D721Med (cell line): ENCODE measurements at regions not wholly inside any gene's neighbourhood (a gene's known extent, or its start where the extent isn't known, plus 50 kb on each side); places are given as distances from the start of the nearest gene placed in this dataset.
A peak's percentile ranks its signal among the peaks of the same experiment; 100 is the strongest.

ENCODE experiments used
- DNase-seq: peaks from one replicate; pipeline ENCODE4 v3.0.0; 2011; ENCODE audit warnings: low spot score; ENCODE audit not compliant: insufficient read length
- FAIRE-seq: peaks from 2 replicates; lab custom pipeline; 2011; peaks lifted over from hg19 to GRCh38; lab: Jason Lieb, UNC
- CTCF ChIP-seq: IDR thresholded peaks from 2 replicates; pipeline ENCODE4 v1.5.1; 2012; ENCODE audit warnings: mild to moderate bottlenecking, control low read depth; ENCODE audit not compliant: insufficient read depth; ENCODE audit errors: missing control alignments

DNA sequence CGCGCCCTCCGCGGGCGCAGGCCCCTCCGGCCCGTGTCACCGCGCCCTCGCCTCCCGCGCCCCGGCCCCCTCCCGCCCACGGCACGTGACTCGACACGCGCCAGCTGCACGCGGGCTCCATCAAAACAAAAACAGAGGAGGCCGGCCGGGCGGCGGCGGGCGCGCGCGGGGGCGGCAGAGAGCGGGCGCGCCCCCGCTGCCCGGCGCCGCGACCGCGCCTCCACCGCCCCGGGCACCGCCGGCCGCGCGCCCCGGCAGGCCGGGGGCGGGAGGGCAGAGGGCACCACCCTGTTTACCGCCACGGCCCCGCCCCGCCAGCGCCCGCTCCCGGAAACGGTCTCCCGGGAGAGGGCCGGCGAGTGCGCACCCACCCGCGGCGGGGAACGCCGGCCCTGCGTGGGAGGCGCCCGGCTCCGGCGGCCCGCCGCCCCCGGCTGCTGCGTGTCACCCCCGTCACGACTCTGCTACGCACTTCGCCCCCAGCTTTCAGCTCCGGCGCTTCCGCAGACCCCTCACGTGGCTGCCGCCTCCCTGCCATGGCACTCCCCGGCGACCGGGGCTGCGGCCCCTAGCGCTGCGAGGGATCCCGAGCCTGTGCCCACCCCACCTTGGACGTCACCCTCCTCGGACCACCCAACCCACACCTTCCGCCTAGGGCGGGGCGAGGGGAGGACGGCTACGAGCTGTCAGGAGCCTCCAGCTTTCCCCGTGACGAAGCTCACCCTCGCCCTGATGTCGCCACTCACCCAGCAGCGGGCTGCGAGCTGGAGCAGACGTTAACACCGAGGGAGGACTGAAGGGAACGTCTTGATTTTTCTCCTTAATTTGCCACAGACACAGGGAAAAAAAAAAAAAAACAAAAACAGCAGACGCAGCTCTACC is 221.6 kb upstream of the MKLN1 start:
- DNase-seq (peak; percentile 49), FAIRE-seq (no peak)
- TF ChIP-seq CTCF, result no peak

- DNase-seq, result no peak
- no peak for FAIRE-seq
- no peak for TF ChIP-seq CTCF
These were observed 220.9 kb upstream of the MKLN1 start for GRCh38 chr7:131106681-131107336.

DNA sequence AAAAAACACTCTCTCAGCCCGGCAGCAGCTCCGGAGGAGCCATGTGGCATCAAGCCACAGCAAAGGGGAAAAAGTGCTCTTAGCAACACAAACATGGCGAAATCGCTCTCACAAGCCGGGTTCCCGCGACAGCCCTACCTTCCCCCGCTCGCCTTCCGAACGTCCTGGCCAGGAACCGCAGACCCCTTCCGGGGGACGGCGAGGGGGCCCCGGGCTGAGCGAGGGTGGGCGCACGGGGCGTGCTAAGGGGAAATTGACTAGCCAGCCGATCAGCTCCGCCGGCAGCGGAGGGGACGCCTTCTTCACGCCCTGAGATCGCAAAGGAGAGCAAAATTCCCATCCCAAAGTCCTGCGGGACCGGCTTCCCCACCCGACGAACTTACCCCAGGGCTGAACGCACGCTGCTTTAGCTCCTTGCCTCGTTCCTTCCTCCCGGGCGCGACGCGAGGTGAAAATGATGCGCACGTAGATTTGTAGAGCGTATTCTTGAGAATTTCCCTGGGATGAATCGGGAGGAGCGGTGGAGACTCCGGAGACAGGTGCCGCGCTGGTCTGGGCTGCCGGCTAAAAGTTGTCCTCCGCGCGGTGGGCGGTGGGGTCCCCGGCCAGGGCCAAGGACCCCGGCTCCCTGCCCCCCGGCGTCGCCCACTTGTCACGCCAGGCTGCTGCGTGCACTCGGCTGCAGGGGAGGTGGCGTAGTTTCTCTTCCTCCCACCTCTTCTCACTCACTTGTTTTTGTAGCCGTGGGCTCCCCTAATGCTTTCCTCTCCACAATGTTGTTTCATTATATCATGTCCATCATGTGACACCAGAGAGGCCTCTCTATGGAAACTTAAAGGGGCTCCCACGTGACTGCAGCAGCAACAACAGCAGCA is 220.1 kb upstream of the MKLN1 start:
- TF ChIP-seq CTCF, result no peak
- DNase-seq (peak; percentile 44), FAIRE-seq (no peak)

GRCh38 chr7:131108212-131108940 is 219.3 kb upstream of the MKLN1 start:
- no peak for TF ChIP-seq CTCF
- DNase-seq (no peak), FAIRE-seq (no peak)

DNA sequence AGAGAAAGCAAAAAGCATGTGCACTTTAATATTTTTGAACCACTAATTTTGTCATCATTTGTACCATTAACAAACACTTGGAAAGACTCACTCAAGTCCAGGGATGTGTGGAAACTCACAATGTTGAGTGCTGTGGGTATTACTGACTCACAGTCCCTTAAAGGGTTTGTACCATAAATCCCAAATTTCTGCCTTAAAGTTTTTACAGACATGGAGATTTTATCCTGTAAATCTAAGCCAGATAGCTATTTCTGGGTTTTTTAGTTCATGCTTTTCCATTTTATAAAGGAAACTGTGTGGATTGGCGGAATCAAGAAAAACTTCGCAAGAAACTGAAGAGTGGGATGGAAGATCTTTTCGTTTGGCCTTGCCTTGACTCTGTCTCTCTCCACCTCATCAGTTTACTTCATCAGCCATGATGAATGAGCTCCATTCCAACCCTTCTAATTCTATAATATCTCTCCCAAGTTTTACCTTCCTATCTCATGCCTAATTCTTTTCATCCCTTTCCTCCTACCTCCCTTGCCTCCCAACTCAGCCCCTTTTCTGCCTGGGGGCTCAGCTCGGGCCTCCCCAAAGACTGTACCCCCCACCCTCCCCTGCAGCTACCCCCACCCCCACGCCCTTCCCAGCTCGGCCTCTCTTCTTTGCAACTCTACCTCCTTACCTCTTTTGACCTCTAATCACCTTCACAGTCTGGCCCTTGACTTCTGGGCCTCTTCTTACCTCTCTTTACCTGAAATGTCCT is 218.5 kb upstream of the MKLN1 start:
- no peak for DNase-seq
- no peak for FAIRE-seq
- no peak for TF ChIP-seq CTCF

DNA sequence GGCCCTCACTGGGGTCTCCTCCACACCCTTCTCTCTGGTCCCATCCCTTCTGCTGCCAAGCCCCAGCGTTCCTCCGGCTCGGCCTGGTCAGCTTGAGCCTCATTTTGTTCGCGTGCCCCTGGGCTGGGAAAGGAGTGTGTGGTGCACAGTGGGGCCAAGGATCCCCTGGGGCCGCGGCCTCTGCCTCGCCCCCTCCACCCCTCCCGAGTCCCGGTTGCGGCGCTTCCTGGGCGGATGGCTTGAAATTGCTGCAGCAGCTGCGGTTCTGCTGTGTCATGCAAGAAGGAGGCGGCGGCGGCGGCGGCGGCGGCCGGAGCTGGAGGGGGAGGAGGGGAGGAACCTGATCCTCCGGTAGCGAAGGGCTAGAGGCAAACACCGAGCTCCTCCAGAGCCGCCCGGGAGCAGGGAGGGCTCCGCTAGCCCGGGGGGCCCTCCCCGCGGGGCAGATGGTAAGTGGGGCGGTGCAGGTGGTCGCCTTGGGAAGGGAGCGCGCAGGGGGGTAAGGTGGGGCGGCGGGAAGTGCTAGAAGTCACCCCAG is 217.8 kb upstream of the MKLN1 start:
- TF ChIP-seq CTCF, result no peak
- DNase-seq, result peak; percentile 65
- no peak for FAIRE-seq
